Putamen (tissue), 1 donor: ENCODE measurements at regions not wholly inside any gene's neighbourhood (a gene's known extent, or its start where the extent isn't known, plus 50 kb on each side); places are given as distances from the start of the nearest gene placed in this dataset.

ENCODE experiments used
- DNase-seq: peaks from one replicate; pipeline ENCODE4 v3.0.0-alpha.2; 2016; ENCODE audit warnings: low spot score

- no peak for DNase-seq
Observed at GRCh38 chr2:64769392-64770044, 115.8 kb upstream of the SERTAD2 start.

GRCh38 chr2:64770137-64770780 lies 116.5 kb upstream of the SERTAD2 start:
- no peak for DNase-seq

- no peak for DNase-seq
Observed at GRCh38 chr2:64770781-64771334, 117.1 kb upstream of the SERTAD2 start.

- no peak for DNase-seq
Observed at GRCh38 chr2:64771737-64772136, 118.0 kb upstream of the SERTAD2 start.

GRCh38 chr2:64773461-64774118 lies 119.9 kb upstream of the SERTAD2 start:
- no peak for DNase-seq

GRCh38 chr2:64777841-64778240 lies 124.1 kb upstream of the SERTAD2 start:
- no peak for DNase-seq

- DNase-seq = no peak
Observed at GRCh38 chr2:64779117-64779690, 125.5 kb upstream of the SERTAD2 start.

GRCh38 chr2:64780041-64780440 lies 126.3 kb upstream of the SERTAD2 start:
- no peak for DNase-seq

- DNase-seq = no peak
Observed at GRCh38 chr2:64781711-64782390, 128.1 kb upstream of the SERTAD2 start.

GRCh38 chr2:64784168-64785061 lies 130.7 kb upstream of the SERTAD2 start:
- DNase-seq = no peak

GRCh38 chr2:64785245-64785644 lies 131.5 kb upstream of the SERTAD2 start:
- DNase-seq = no peak

- DNase-seq = no peak
Observed at GRCh38 chr2:64786343-64787018, 132.8 kb upstream of the SERTAD2 start.

- no peak for DNase-seq
Observed at GRCh38 chr2:64787019-64787365, 133.3 kb upstream of the SERTAD2 start.

GRCh38 chr2:64787698-64788097 lies 134.0 kb upstream of the SERTAD2 start:
- DNase-seq = no peak

GRCh38 chr2:64789466-64790320 lies 136.0 kb upstream of the SERTAD2 start:
- no peak for DNase-seq

- no peak for DNase-seq
Observed at GRCh38 chr2:64792300-64792699, 138.6 kb upstream of the SERTAD2 start.

- DNase-seq = no peak
Observed at GRCh38 chr2:64792995-64793639, 139.4 kb upstream of the SERTAD2 start.

- DNase-seq = no peak
Observed at GRCh38 chr2:64793701-64794100, 140.0 kb upstream of the SERTAD2 start.

- no peak for DNase-seq
Observed at GRCh38 chr2:64794426-64794995, 140.8 kb upstream of the SERTAD2 start.
